Breast epithelium (tissue), 3 donors: ENCODE measurements at regions not wholly inside any gene's neighbourhood (a gene's known extent, or its start where the extent isn't known, plus 50 kb on each side); places are given as distances from the start of the nearest gene placed in this dataset.

ENCODE experiments used
- POLR2A ChIP-seq: fragments of 450-650 bp; IDR thresholded peaks from one replicate; pipeline ENCODE4 v1.6.1; 2016; ENCODE audit warnings: antibody characterized with exemption, mild to moderate bottlenecking, moderate library complexity
- TF ChIP-seq, protein P1 (sequence below), 3 donors: fragments of 450-650 bp; IDR thresholded peaks; one replicate each; pipeline ENCODE4 v1.5.1; 2016 to 2017; ENCODE audit warnings: antibody characterized with exemption in 3 of 3, mild to moderate bottlenecking in 3 of 3, moderate library complexity in 3 of 3

DNA sequence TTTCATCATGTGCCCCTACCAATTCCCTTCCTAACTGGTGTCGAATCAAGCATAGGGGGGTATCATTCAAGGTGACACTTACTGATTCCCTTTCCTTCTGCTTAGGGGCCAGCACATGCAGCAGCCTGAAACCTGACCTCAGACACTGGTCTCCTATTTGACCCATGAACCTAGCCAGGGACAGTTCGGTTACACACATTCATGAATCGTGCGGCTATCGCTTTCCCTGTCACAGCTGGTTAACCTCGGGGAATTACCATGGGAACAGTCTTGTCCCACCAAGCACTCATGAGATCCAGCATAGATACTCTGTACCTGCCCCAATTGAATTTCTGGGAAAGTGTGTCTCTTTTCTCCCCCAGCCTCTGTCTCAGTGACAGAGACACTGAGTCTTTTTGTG lies 140.4 kb downstream of the ZNF674 start:
- TF ChIP-seq, protein P1, sequence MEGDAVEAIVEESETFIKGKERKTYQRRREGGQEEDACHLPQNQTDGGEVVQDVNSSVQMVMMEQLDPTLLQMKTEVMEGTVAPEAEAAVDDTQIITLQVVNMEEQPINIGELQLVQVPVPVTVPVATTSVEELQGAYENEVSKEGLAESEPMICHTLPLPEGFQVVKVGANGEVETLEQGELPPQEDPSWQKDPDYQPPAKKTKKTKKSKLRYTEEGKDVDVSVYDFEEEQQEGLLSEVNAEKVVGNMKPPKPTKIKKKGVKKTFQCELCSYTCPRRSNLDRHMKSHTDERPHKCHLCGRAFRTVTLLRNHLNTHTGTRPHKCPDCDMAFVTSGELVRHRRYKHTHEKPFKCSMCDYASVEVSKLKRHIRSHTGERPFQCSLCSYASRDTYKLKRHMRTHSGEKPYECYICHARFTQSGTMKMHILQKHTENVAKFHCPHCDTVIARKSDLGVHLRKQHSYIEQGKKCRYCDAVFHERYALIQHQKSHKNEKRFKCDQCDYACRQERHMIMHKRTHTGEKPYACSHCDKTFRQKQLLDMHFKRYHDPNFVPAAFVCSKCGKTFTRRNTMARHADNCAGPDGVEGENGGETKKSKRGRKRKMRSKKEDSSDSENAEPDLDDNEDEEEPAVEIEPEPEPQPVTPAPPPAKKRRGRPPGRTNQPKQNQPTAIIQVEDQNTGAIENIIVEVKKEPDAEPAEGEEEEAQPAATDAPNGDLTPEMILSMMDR (IDR thresholded peaks at IDR 0.05): no peak
- no peak for TF ChIP-seq POLR2A
